H1 (cell line): ENCODE measurements at regions not wholly inside any gene's neighbourhood (a gene's known extent, or its start where the extent isn't known, plus 50 kb on each side); places are given as distances from the start of the nearest gene placed in this dataset.

Experiments used
- EP300 ChIP-seq, 2 experiments: IDR thresholded peaks; 1 replicate in 1 of 2; 2 replicates in 1 of 2; pipeline ENCODE4 v1.6.1; 2011 to 2012; ENCODE audit warnings: low read depth in 2 of 2, low read length in 2 of 2, mild to moderate bottlenecking in 2 of 2, borderline replicate concordance in 1 of 2, inconsistent platforms in 1 of 2, moderate library complexity in 1 of 2
- KDM5A ChIP-seq: fragments of 200-600 bp; IDR thresholded peaks from 2 replicates; pipeline ENCODE4 v1.7.1; 2012; ENCODE audit warnings: mild to moderate bottlenecking, low read length, inconsistent platforms, mixed read lengths
- PHF8 ChIP-seq: fragments of 200-600 bp; sonication (generic); conservative IDR thresholded peaks from 2 replicates; pipeline ENCODE4 v1.7.1; 2012; ENCODE audit warnings: low read depth, mild to moderate bottlenecking, inconsistent platforms, low read length, moderate library complexity
- POLR2AphosphoS5 ChIP-seq: IDR thresholded peaks from 2 replicates; pipeline ENCODE4 v1.6.1; 2011; ENCODE audit warnings: low read depth, low read length
- SIN3A ChIP-seq, 2 experiments: IDR thresholded peaks in 1 of 2; conservative IDR thresholded peaks in 1 of 2; 2 replicates each; pipeline ENCODE4 v1.6.1; 2011 to 2012; ENCODE audit warnings: low read length in 2 of 2, improper control_type of control experiment in 1 of 2, low read depth in 1 of 2, mild to moderate bottlenecking in 1 of 2
- YY1 ChIP-seq: IDR thresholded peaks from 2 replicates; pipeline ENCODE4 v1.6.1; 2011; ENCODE audit warnings: low read depth, mild to moderate bottlenecking, low read length
- TF ChIP-seq, protein P1 (sequence below), 3 experiments: IDR thresholded peaks; 1 replicate in 2 of 3; 2 replicates in 1 of 3; pipeline versions ENCODE4 v1.5.1 to v1.6.1; 2011; ENCODE audit warnings: low read length in 3 of 3, mild to moderate bottlenecking in 3 of 3, inconsistent platforms in 2 of 3, low read depth in 1 of 3, moderate library complexity in 1 of 3; ENCODE audit not compliant: insufficient read depth in 1 of 3; ENCODE audit errors: control extremely low read depth in 1 of 3
- TF ChIP-seq, protein P2 (sequence below): IDR thresholded peaks from 2 replicates; pipeline ENCODE4 v1.6.1; 2012; ENCODE audit warnings: low read length, inconsistent platforms

DNA sequence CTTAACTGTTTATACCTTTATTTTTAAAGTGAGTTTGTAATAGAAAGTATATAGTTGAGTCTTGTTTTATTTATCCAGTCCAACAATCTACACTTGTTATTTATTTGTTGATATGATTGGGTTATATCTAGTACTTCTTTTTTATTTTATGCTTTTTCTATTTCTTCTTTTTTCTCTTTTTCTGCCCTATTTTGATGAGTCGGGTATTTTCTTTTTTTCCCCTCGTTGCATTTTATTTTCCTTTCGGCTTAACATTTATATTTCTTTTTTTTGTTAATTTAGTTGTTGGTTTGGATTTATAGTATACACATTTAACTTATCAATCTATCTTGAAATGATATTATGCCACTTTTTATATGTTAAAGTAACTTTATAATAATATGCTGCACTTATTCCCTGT, 111.7 kb upstream of the IZUMO3 start:
- TF ChIP-seq, protein P1, sequence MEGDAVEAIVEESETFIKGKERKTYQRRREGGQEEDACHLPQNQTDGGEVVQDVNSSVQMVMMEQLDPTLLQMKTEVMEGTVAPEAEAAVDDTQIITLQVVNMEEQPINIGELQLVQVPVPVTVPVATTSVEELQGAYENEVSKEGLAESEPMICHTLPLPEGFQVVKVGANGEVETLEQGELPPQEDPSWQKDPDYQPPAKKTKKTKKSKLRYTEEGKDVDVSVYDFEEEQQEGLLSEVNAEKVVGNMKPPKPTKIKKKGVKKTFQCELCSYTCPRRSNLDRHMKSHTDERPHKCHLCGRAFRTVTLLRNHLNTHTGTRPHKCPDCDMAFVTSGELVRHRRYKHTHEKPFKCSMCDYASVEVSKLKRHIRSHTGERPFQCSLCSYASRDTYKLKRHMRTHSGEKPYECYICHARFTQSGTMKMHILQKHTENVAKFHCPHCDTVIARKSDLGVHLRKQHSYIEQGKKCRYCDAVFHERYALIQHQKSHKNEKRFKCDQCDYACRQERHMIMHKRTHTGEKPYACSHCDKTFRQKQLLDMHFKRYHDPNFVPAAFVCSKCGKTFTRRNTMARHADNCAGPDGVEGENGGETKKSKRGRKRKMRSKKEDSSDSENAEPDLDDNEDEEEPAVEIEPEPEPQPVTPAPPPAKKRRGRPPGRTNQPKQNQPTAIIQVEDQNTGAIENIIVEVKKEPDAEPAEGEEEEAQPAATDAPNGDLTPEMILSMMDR (IDR thresholded peaks at IDR 0.05; ENCODE audit: control extremely low read depth in 1 of 3, insufficient read depth in 1 of 3, low read depth in 1 of 3, low read length in 3 of 3): no peak
- TF ChIP-seq, protein P2, sequence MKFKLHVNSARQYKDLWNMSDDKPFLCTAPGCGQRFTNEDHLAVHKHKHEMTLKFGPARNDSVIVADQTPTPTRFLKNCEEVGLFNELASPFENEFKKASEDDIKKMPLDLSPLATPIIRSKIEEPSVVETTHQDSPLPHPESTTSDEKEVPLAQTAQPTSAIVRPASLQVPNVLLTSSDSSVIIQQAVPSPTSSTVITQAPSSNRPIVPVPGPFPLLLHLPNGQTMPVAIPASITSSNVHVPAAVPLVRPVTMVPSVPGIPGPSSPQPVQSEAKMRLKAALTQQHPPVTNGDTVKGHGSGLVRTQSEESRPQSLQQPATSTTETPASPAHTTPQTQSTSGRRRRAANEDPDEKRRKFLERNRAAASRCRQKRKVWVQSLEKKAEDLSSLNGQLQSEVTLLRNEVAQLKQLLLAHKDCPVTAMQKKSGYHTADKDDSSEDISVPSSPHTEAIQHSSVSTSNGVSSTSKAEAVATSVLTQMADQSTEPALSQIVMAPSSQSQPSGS: no peak
- TF ChIP-seq POLR2AphosphoS5: no peak
- no peak for TF ChIP-seq KDM5A
- TF ChIP-seq YY1: no peak
- no peak for TF ChIP-seq SIN3A (conservative IDR thresholded peaks at IDR 0.05 in 1 of 2, IDR thresholded peaks at IDR 0.05 in 1 of 2; ENCODE audit: low read depth in 1 of 2, low read length in 2 of 2)
- no peak for TF ChIP-seq PHF8
- TF ChIP-seq EP300 (IDR thresholded peaks at IDR 0.05; ENCODE audit: borderline replicate concordance in 1 of 2, low read depth in 2 of 2, low read length in 2 of 2): no peak
